BLaER1 treated with 17β-estradiol and CSF1 and Interleukin-3, amounts not matched to agents 10 nM and 100 nM (cell line): ENCODE measurements at regions not wholly inside any gene's neighbourhood (a gene's known extent, or its start where the extent isn't known, plus 50 kb on each side); places are given as distances from the start of the nearest gene placed in this dataset.
A peak's percentile ranks its signal among the peaks of the same experiment; 100 is the strongest.
"Not testable (repeated sequence)": the region's sequence is repeated elsewhere in the genome, so short reads cannot be mapped to it uniquely, and the experiment has no call there.

Experiments used
- H3K27ac ChIP-seq, 11 experiments: shearing (Covaris generic); formaldehyde crosslinking; 2 replicates each; pipeline ENCODE4 v1.8.1; 2022
- H3K27me3 ChIP-seq, 11 experiments: shearing (Covaris generic); formaldehyde crosslinking; 2 replicates each; pipeline ENCODE4 v1.8.1; 2022
- H3K36me3 ChIP-seq, 11 experiments: shearing (Covaris generic); formaldehyde crosslinking; 2 replicates each; pipeline ENCODE4 v1.8.1; 2022
- H3K4me1 ChIP-seq, 10 experiments: shearing (Covaris generic); formaldehyde crosslinking; 2 replicates each; pipeline ENCODE4 v1.8.1; 2022
- H3K4me2 ChIP-seq, 11 experiments: shearing (Covaris generic); formaldehyde crosslinking; 2 replicates each; pipeline ENCODE4 v1.8.1; 2022
- H3K4me3 ChIP-seq, 10 experiments: shearing (Covaris generic); formaldehyde crosslinking; 2 replicates each; pipeline ENCODE4 v1.8.1; 2022
- H3K9ac ChIP-seq, 11 experiments: shearing (Covaris generic); formaldehyde crosslinking; 2 replicates each; pipeline ENCODE4 v1.8.1; 2022
- H3K9me3 ChIP-seq, 11 experiments: shearing (Covaris generic); formaldehyde crosslinking; replicated peaks in 1 of 11; 2 replicates each; pipeline ENCODE4 v1.8.1; 2022
- H4K20me1 ChIP-seq, 11 experiments: shearing (Covaris generic); formaldehyde crosslinking; 2 replicates each; pipeline ENCODE4 v1.8.1; 2022
- Cebpa-rat ChIP-seq, 11 experiments: shearing (Covaris generic); IDR thresholded peaks; 2 replicates each; pipeline ENCODE4 v1.8.1; 2022

DNA sequence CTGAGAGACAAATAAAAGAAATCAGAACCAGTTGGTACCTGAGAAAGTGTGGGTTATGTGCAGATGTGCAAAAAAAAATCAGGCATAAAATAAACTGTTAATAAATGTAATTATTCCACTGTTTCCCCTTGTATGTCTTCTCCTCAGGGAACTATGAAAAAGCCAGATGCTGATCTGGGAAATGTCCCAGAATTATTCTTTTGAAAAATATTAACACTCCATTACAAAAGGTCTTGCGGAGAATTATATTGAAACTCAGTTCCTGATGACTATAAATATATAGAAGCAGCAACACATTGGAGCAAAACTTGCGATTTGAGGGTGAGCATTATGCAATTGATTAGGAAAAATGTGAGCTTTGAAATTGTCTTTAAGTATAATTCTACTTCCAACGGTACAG is 433.3 kb upstream of the KLF12 start:
- Histone ChIP-seq H3K9ac (no peak overlapping the region), H3K27ac (no peak overlapping the region), H3K27me3 (no peaks in the 10 kb centered on the region), H4K20me1 (no peaks in the 10 kb centered on the region), H3K4me3 (no peak overlapping the region), H3K4me1 (no peaks in the 10 kb centered on the region), H3K36me3 (no peaks in the 10 kb centered on the region), H3K4me2 (no peak overlapping the region), H3K9me3 (no peaks in the 10 kb centered on the region)
- TF ChIP-seq Cebpa-rat (IDR thresholded peaks at IDR 0.05) = no peak

DNA sequence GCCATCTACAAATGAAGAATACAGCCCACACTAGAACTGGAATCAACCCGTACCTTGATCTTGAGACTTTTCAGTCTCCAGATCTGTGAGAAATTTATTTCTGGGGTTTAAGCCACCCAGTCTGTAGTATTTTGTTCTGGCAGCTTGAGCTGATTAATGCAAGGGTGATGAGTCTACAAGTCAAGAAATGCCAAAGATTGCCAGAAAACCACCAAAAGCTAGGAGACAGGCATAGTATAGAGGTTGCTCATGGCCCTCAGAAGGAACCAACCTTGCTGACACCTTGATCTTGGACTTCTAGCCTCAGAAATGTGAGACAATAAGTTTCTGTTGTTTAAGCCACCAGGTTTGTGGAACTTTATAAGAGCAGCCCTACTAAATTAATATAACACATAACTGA is 428.2 kb upstream of the KLF12 start:
- H3K4me1 ChIP-seq = peaks cover 0 to 15% (median 10%) of the 10 kb centered on the region in 10 experiments; a peak in 10 of 20 replicates
- H3K27ac ChIP-seq = no peak overlapping the region
- H3K27me3 ChIP-seq = no peaks in the 10 kb centered on the region
- H3K36me3 ChIP-seq = no peaks in the 10 kb centered on the region
- H3K9me3 ChIP-seq = no peaks in the 10 kb centered on the region
- H3K4me3 ChIP-seq = no peak overlapping the region
- H4K20me1 ChIP-seq = no peaks in the 10 kb centered on the region
- H3K9ac ChIP-seq = no peak overlapping the region
- no peak overlapping the region for H3K4me2 ChIP-seq
- TF ChIP-seq Cebpa-rat (IDR thresholded peaks at IDR 0.05) = no peak

DNA sequence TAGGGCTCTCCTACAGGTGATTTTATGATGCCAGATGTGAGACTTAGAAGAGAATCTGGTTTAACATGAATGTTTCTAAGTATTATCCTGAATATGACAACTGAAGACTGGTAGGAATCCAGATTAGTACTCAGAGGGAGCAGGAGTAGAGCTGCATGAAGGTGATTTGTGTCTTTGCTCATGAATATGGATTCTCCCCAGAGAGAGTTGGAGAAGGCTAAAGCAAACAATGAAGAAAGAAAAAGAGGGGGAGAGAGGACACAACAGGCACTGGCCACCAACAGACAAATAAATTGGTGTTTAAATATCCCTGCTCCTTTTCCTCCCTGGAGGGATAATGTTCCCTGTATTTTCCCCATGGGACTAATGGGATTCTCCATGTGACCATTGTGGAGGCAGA is 427.0 kb upstream of the KLF12 start:
- Histone ChIP-seq H3K4me3 (no peak overlapping the region), H3K9me3 (no peaks in the 10 kb centered on the region), H3K4me1 (peaks cover 0 to 15% (median 10%) of the 10 kb centered on the region in 10 experiments; a peak in 10 of 20 replicates), H3K27me3 (no peaks in the 10 kb centered on the region), H3K4me2 (peak overlapping the region in 1 of 11 experiments; percentile 57; a peak in 3 of 22 replicates), H3K27ac (no peak overlapping the region), H3K36me3 (no peaks in the 10 kb centered on the region), H3K9ac (no peak overlapping the region), H4K20me1 (no peaks in the 10 kb centered on the region)
- no peak for TF ChIP-seq Cebpa-rat (IDR thresholded peaks at IDR 0.05)

DNA sequence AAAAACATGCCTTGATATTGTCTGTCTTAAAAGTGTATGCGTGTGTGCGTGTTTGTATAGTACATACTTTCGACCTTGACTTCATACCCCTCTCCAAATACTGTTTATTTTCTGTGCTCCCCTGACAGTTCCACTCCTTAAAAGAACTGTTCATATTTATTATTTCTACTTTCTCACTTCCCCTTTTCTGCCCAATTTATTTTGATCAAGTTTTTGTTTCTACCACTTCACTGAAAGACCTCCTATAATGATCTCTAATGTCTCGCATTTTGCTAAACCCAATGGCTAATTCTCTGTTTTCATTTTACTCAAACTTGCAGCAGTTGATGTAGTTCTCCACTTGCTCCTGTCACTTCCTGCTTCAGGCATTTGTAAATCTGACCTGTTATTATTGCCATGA is 426.1 kb upstream of the KLF12 start:
- Histone ChIP-seq H3K27ac (no peak overlapping the region), H3K36me3 (no peaks in the 10 kb centered on the region), H3K4me1 (peaks cover 0 to 15% (median 11%) of the 10 kb centered on the region in 10 experiments; a peak in 13 of 20 replicates), H3K9me3 (no peaks in the 10 kb centered on the region), H3K9ac (no peak overlapping the region), H3K27me3 (no peaks in the 10 kb centered on the region), H3K4me3 (no peak overlapping the region), H4K20me1 (no peaks in the 10 kb centered on the region), H3K4me2 (peak overlapping the region in 8 of 11 experiments; percentile 4 to 57 (median 35); a peak in 12 of 22 replicates)
- no peak for TF ChIP-seq Cebpa-rat (IDR thresholded peaks at IDR 0.05)

DNA sequence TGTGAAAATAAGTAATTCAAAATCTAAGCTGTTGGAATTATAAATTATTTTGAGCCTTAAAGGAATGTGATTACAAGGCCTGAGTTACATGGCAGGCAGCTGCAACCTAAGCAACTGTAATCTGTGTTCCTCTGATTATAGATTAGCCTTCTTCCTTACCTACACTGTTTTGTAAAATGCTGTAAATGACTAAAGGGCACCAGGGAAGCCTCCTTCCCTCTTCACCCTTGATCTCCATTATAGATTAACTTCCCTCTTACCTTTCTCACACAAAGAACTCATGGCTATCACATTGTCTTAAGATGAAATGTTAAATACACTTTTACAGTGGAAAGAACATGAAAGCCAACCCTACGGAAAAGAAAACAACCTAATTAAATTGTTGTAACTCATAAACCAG is 423.7 kb upstream of the KLF12 start:
- no peak for TF ChIP-seq Cebpa-rat (IDR thresholded peaks at IDR 0.05)
- Histone ChIP-seq H3K4me3 (no peak overlapping the region), H3K4me1 (peaks cover 0 to 15% (median 12%) of the 10 kb centered on the region in 10 experiments; a peak in 13 of 20 replicates), H3K27ac (no peak overlapping the region), H4K20me1 (no peaks in the 10 kb centered on the region), H3K9ac (no peak overlapping the region), H3K36me3 (no peaks in the 10 kb centered on the region), H3K4me2 (no peak overlapping the region), H3K27me3 (no peaks in the 10 kb centered on the region), H3K9me3 (no peaks in the 10 kb centered on the region)

DNA sequence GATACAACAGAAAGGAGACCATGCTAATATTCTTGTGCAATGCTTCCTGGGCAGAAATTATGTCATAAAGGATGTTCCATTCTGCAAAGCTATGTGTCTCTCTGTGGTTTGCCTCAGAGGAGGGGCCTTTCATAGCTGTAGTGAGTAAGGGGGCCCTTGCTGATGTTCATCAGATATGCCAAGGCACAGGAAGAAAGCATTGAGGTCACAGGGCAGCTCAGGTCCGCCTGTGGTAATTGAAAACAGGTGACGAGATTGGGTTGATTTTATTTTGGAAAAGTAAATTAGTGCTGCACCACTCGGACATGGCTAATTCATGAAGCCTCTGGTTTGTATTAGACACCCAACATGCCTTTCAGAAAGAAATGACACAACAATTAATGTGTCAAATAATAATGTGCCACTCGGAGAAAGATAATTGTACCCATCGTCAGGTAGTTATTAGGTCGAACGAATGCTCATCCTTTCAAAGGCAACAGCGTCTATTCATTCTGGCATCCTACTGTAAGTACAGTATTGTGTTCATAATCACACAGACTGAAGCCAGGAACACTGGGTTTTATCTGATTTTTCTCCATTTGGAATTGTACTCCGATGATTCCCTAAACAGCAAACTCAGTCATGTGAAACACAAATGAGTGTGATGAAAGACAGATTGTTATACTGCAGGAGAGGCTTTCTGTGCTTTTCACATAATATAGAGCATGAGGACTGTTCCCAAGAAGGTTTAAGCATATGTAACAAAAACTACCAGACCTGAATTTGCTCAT is 421.6 kb upstream of the KLF12 start:
- Histone ChIP-seq H3K27ac (no peak overlapping the region), H3K9ac (no peak overlapping the region)

DNA sequence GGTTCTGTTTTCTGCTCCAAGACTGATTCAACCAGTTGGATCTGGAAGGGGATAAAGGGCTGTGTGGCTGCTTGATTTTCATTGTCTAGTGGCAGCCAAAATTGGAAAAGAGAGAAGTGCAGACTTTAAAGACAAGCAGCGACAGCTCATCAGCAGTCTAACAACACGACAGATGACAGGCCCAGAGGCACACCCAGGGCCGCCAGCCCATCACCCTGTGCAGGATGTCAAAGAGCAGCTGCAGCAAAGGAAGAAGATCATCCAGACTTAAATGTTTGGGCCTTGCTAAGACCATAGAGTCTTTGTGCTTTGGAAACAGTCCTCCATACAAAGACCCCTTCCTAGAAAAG is 421.0 kb upstream of the KLF12 start:
- Histone ChIP-seq H3K27ac (no peak overlapping the region), H4K20me1 (no peaks in the 10 kb centered on the region), H3K4me1 (peaks cover 0 to 12% (median 6%) of the 10 kb centered on the region in 10 experiments; a peak in 13 of 20 replicates), H3K4me3 (no peak overlapping the region), H3K36me3 (no peaks in the 10 kb centered on the region), H3K27me3 (no peaks in the 10 kb centered on the region), H3K9ac (no peak overlapping the region), H3K4me2 (peak overlapping the region in 2 of 11 experiments; percentile 10 to 24; a peak in 1 of 22 replicates), H3K9me3 (no peaks in the 10 kb centered on the region)
- TF ChIP-seq Cebpa-rat (IDR thresholded peaks at IDR 0.05) = no peak

More for the DNA sequence above, 421.6 kb upstream of the KLF12 start:
- no peak for TF ChIP-seq Cebpa-rat (IDR thresholded peaks at IDR 0.05)
- no peaks in the 10 kb centered on the region for H4K20me1 ChIP-seq
- no peak overlapping the region for H3K4me3 ChIP-seq
- peaks cover 0 to 15% (median 11%) of the 10 kb centered on the region in 10 experiments; a peak in 13 of 20 replicates for H3K4me1 ChIP-seq
- no peaks in the 10 kb centered on the region for H3K27me3 ChIP-seq
- no peaks in the 10 kb centered on the region for H3K9me3 ChIP-seq
- H3K36me3 ChIP-seq = no peaks in the 10 kb centered on the region
- H3K4me2 ChIP-seq = peak overlapping the region in 2 of 11 experiments; percentile 10 to 24; a peak in 1 of 22 replicates

DNA sequence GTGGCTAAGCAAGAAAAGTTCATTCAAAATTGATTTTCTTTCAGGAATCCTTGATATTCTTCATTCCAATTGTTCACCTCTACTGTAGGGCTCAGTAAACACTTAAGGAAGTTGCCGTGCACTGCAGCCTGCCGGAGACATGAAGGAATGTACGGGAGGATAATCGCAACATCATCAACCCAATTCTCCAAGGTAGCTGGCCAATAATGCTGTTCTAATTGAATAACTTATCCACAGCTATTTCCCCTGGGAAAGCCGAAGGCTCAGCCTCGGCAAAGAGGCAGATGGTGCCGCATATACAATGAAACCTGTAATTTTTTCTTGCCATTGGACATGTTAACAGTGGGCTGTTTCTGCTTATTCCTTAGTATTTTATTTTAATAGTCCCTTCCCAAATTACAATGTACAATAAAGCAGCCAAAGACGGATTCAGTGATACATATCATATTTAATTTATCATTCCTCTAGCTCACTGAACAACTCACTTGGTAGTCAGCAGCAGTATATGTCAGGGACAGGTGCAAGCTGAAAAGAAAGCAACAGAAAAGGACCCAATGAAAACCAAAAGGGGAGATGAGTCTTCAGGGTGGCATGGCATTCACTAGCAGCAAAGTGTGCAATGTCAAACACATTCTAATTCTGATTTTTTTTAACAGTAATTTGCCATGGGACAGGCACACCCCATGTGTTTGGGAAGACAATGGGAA is 420.5 kb upstream of the KLF12 start:
- no peaks in the 10 kb centered on the region for H3K36me3 ChIP-seq
- no peak for TF ChIP-seq Cebpa-rat (IDR thresholded peaks at IDR 0.05)
- no peaks in the 10 kb centered on the region for H3K9me3 ChIP-seq
- H3K4me2 ChIP-seq = no peak overlapping the region
- H3K9ac ChIP-seq = no peak overlapping the region
- H3K27ac ChIP-seq = no peak overlapping the region
- H3K27me3 ChIP-seq = no peaks in the 10 kb centered on the region
- peaks cover 0 to 13% (median 1%) of the 10 kb centered on the region in 10 experiments; a peak in 14 of 20 replicates for H3K4me1 ChIP-seq
- no peak overlapping the region for H3K4me3 ChIP-seq
- H4K20me1 ChIP-seq = no peaks in the 10 kb centered on the region

DNA sequence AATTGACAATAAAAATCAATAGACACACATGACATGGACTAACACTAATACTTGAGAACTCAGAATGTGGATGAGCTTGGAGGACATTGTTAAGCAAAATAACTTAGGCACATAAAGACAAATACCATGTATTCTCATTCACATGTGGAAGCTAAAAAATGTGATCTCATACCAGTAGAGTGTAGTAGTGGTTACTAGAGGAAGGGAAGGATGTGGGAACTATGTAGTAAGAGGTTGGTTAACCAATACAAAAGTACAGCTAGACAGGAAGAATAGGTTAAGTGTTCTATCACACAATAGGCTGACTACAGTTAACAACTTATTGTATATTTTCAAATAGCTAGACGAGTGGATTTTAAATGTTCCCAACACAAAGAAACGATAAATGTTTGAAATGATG is 415.8 kb upstream of the KLF12 start:
- TF ChIP-seq Cebpa-rat (IDR thresholded peaks at IDR 0.05) = no peak
- no peaks in the 10 kb centered on the region for H3K9me3 ChIP-seq

DNA sequence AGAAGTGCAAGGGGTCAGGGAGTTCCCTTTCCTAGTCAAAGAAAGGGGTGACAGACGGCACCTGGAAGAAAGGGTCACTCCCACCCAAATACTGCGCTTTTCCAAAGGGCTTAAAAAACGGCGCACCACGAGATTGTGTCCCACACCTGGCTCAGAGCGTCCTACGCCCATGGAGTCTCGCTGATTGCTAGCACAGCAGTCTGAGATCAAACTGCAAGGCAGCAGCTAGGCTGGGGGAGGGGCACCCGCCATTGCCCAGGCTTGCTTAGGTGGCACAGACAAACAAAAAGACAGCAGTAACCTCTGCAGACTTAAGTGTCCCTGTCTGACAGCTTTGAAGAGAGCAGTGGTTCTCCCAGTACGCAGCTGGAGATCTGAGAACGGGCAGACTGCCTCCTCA is 402.4 kb upstream of the KLF12 start:
- not testable (repeated sequence) for H3K9me3 ChIP-seq, H3K4me2 ChIP-seq, H3K4me3 ChIP-seq, H3K36me3 ChIP-seq, H4K20me1 ChIP-seq, H3K9ac ChIP-seq, H3K27ac ChIP-seq, H3K4me1 ChIP-seq, H3K27me3 ChIP-seq

More for the DNA sequence above, 415.8 kb upstream of the KLF12 start:
- Histone ChIP-seq H3K36me3 (no peaks in the 10 kb centered on the region), H3K4me3 (no peak overlapping the region), H3K27ac (no peak overlapping the region), H4K20me1 (no peaks in the 10 kb centered on the region), H3K27me3 (no peaks in the 10 kb centered on the region), H3K4me2 (peak overlapping the region in 2 of 11 experiments; percentile 10 to 19; a peak in 4 of 22 replicates), H3K4me1 (peaks cover 0 to 11% (median 0%) of the 10 kb centered on the region in 10 experiments; a peak in 7 of 20 replicates), H3K9ac (no peak overlapping the region)
